Neural progenitor cell (in vitro differentiated cells): ENCODE measurements at regions not wholly inside any gene's neighbourhood (a gene's known extent, or its start where the extent isn't known, plus 50 kb on each side); places are given as distances from the start of the nearest gene placed in this dataset.

ENCODE experiments used
- EZH2 ChIP-seq: fragments of 200-600 bp; sonication (generic); IDR thresholded peaks from 2 replicates; pipeline ENCODE4 v1.6.1; 2017; ENCODE audit warnings: antibody characterized with exemption, mild to moderate bottlenecking, moderate library complexity
- EZH2phosphoT487 ChIP-seq: fragments of 200-600 bp; sonication (generic); IDR thresholded peaks from 2 replicates; pipeline ENCODE4 v1.6.1; 2017; ENCODE audit warnings: antibody characterized with exemption
- TF ChIP-seq, protein P1 (sequence below): fragments of 200-600 bp; sonication (generic); IDR thresholded peaks from 2 replicates; pipeline ENCODE4 v1.5.1; 2017; ENCODE audit warnings: antibody characterized with exemption, mild to moderate bottlenecking

DNA sequence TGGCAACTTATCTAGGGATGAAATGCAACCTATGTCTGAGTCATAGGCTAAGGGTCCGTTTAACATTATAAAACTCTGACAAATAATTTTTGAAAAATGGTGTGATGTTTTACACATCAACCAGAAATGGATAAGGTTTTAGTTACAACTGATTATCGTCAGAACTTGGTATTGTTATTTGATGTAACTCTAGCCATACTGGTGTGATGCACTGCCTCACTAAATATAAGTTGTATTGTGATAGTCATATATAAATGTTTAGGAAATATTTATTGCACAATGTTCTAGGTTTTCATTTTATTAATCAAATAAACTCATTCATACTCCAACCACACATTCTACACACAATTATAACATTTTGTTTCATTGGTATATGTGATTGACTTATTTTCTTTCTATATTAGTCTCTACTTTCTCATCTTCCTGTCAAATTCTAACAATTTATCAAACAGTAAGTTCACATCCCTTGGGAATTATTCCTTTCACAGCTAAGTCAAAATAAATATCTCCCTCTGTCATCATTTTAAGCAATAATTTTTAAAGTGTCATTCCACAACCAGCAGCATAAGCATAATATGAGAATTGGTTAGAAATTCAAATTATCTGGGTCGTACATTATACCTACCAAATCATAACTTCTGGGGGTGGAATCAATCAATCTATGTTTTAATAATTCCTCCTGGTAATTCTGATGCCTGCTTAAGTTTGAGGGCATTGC lies 873.9 kb downstream of the SLITRK1 start:
- TF ChIP-seq, protein P1, sequence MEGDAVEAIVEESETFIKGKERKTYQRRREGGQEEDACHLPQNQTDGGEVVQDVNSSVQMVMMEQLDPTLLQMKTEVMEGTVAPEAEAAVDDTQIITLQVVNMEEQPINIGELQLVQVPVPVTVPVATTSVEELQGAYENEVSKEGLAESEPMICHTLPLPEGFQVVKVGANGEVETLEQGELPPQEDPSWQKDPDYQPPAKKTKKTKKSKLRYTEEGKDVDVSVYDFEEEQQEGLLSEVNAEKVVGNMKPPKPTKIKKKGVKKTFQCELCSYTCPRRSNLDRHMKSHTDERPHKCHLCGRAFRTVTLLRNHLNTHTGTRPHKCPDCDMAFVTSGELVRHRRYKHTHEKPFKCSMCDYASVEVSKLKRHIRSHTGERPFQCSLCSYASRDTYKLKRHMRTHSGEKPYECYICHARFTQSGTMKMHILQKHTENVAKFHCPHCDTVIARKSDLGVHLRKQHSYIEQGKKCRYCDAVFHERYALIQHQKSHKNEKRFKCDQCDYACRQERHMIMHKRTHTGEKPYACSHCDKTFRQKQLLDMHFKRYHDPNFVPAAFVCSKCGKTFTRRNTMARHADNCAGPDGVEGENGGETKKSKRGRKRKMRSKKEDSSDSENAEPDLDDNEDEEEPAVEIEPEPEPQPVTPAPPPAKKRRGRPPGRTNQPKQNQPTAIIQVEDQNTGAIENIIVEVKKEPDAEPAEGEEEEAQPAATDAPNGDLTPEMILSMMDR = no peak
- no peak for TF ChIP-seq EZH2phosphoT487
- TF ChIP-seq EZH2 = no peak
